Medulla oblongata (tissue), 1 donor: ENCODE measurements at regions not wholly inside any gene's neighbourhood (a gene's known extent, or its start where the extent isn't known, plus 50 kb on each side); places are given as distances from the start of the nearest gene placed in this dataset.
"Not testable (repeated sequence)": the region's sequence is repeated elsewhere in the genome, so short reads cannot be mapped to it uniquely, and the experiment has no call there.

Experiments used
- DNase-seq: peaks from one replicate; pipeline ENCODE4 v3.0.0-alpha.2; 2015; ENCODE audit errors: extremely low spot score

GRCh38 chr5:124514956-124515355 is 231.5 kb downstream of the ZNF608 start:
- no peak for DNase-seq

GRCh38 chr5:124512952-124513632 is 233.3 kb downstream of the ZNF608 start:
- no peak for DNase-seq

- peak; percentile 55 for DNase-seq
Observed at GRCh38 chr5:124512236-124512635, 234.2 kb downstream of the ZNF608 start.

GRCh38 chr5:124511791-124512190 is 234.6 kb downstream of the ZNF608 start:
- no peak for DNase-seq

GRCh38 chr5:124507688-124508087 is 238.8 kb downstream of the ZNF608 start:
- no peak for DNase-seq

GRCh38 chr5:124504081-124504916 is 242.1 kb downstream of the ZNF608 start:
- no peak for DNase-seq

GRCh38 chr5:124502551-124502950 is 243.9 kb downstream of the ZNF608 start:
- no peak for DNase-seq

- DNase-seq = not testable (repeated sequence)
Observed at GRCh38 chr5:124499818-124500217, 246.6 kb downstream of the ZNF608 start.

GRCh38 chr5:124496968-124497367 is 249.5 kb downstream of the ZNF608 start:
- DNase-seq = not testable (repeated sequence)

GRCh38 chr5:124494540-124495116 is 251.8 kb downstream of the ZNF608 start:
- DNase-seq = no peak

- no peak for DNase-seq
Observed at GRCh38 chr5:124492444-124493224, 253.8 kb downstream of the ZNF608 start.

GRCh38 chr5:124490315-124490714 is 256.1 kb downstream of the ZNF608 start:
- DNase-seq = not testable (repeated sequence)

GRCh38 chr5:124481419-124481818 is 265.0 kb downstream of the ZNF608 start:
- no peak for DNase-seq

- DNase-seq = no peak
Observed at GRCh38 chr5:124480964-124481363, 265.5 kb downstream of the ZNF608 start.

- DNase-seq = no peak
Observed at GRCh38 chr5:124480022-124480421, 266.4 kb downstream of the ZNF608 start.

- no peak for DNase-seq
Observed at GRCh38 chr5:124478264-124478663, 268.2 kb downstream of the ZNF608 start.

GRCh38 chr5:124477577-124477976 is 268.9 kb downstream of the ZNF608 start:
- peak; percentile 78 for DNase-seq

- no peak for DNase-seq
Observed at GRCh38 chr5:124477062-124477461, 269.4 kb downstream of the ZNF608 start.

- DNase-seq = no peak
Observed at GRCh38 chr5:124474528-124475215, 271.8 kb downstream of the ZNF608 start.

GRCh38 chr5:124468671-124469411 is 277.6 kb downstream of the ZNF608 start:
- no peak for DNase-seq

- DNase-seq = no peak
Observed at GRCh38 chr5:124467745-124468144, 278.7 kb downstream of the ZNF608 start.
